ENCODE measurements at regions not wholly inside any gene's neighbourhood (a gene's known extent, or its start where the extent isn't known, plus 50 kb on each side); places are given as distances from the start of the nearest gene placed in this dataset.

DNA sequence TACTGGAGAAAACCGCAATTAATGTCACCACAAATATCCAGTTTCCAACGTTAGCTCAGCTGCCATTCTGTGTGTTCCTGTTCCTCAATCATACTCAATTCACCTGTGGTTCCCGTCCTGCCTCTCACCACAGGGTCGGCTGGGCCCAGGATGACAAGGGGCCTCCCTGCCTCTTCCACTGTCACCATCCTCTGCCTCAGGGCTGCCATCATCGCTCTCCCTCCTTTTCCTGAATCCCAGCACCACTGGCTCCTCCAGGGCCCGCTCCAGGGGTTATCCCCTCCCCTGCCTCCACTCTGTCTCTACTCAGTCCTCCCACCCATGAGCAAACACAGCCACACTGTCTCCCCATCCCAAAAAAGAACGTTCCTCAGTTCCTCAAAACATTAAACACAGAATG, 170.9 kb upstream of the NSMCE3 start:
- TF ChIP-seq, protein P1, sequence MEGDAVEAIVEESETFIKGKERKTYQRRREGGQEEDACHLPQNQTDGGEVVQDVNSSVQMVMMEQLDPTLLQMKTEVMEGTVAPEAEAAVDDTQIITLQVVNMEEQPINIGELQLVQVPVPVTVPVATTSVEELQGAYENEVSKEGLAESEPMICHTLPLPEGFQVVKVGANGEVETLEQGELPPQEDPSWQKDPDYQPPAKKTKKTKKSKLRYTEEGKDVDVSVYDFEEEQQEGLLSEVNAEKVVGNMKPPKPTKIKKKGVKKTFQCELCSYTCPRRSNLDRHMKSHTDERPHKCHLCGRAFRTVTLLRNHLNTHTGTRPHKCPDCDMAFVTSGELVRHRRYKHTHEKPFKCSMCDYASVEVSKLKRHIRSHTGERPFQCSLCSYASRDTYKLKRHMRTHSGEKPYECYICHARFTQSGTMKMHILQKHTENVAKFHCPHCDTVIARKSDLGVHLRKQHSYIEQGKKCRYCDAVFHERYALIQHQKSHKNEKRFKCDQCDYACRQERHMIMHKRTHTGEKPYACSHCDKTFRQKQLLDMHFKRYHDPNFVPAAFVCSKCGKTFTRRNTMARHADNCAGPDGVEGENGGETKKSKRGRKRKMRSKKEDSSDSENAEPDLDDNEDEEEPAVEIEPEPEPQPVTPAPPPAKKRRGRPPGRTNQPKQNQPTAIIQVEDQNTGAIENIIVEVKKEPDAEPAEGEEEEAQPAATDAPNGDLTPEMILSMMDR (conservative IDR thresholded peaks at IDR 0.05; ENCODE audit: low read depth, low read length): no peak
- TF ChIP-seq SMC3 (IDR thresholded peaks at IDR 0.05; ENCODE audit: low read depth, low read length) (no peak), MAFK (IDR thresholded peaks at IDR 0.05; ENCODE audit: low read depth, low read length) (no peak)
